ENCODE measurements at regions not wholly inside any gene's neighbourhood (a gene's known extent, or its start where the extent isn't known, plus 50 kb on each side); places are given as distances from the start of the nearest gene placed in this dataset.

DNA sequence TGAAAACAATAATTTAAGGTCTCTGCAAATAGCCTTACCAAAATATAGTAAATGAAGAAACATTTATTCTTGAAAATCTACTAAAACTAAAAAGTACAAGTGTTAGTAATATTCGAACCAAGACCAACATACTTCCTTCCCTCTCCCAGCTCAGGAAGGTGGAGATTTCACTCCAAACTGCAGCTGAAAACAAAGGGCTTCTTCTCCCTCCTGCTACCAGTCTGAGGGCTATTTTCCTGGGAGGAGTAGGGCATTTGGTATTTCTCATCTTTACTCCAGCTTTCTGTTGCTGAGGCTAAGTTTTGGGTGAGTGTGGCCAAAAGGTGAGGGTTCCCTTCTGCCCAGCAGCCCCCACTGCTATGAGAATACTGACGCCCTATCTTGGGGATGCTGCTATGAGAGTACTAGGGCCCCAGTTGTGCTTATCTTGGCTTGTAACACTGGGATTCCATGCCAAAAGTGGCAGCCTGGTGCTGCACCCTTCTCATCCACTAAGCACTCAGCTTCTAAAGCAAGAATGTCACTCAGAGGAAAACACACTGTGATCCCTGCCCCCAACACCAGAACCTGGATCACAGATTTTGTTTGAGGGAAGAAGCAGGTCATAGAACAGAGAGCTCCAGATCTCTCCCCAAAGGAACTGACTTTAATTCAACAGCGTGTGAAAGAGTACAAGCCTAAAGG is 130.7 kb upstream of the KLF7 start:
- TF ChIP-seq EP300 (conservative IDR thresholded peaks at IDR 0.05; ENCODE audit: poor library complexity, severe bottlenecking) (no peak), SMC3 (conservative IDR thresholded peaks at IDR 0.05; ENCODE audit: poor library complexity) (no peak), EZH2 (IDR thresholded peaks at IDR 0.05; ENCODE audit: borderline replicate concordance, insufficient read depth, low read length, poor library complexity, severe bottlenecking) (no peak), MXI1 (conservative IDR thresholded peaks at IDR 0.05; ENCODE audit: poor library complexity, severe bottlenecking) (no peak), TAF1 (IDR thresholded peaks at IDR 0.05; ENCODE audit: low read depth) (no peak), RAD21 (conservative IDR thresholded peaks at IDR 0.05) (no peak), POLR2AphosphoS5 (IDR thresholded peaks at IDR 0.05) (no peak)
- TF ChIP-seq, protein P1, sequence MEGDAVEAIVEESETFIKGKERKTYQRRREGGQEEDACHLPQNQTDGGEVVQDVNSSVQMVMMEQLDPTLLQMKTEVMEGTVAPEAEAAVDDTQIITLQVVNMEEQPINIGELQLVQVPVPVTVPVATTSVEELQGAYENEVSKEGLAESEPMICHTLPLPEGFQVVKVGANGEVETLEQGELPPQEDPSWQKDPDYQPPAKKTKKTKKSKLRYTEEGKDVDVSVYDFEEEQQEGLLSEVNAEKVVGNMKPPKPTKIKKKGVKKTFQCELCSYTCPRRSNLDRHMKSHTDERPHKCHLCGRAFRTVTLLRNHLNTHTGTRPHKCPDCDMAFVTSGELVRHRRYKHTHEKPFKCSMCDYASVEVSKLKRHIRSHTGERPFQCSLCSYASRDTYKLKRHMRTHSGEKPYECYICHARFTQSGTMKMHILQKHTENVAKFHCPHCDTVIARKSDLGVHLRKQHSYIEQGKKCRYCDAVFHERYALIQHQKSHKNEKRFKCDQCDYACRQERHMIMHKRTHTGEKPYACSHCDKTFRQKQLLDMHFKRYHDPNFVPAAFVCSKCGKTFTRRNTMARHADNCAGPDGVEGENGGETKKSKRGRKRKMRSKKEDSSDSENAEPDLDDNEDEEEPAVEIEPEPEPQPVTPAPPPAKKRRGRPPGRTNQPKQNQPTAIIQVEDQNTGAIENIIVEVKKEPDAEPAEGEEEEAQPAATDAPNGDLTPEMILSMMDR (IDR thresholded peaks at IDR 0.05; ENCODE audit: poor library complexity, severe bottlenecking), result no peak
- TF ChIP-seq, protein P2, sequence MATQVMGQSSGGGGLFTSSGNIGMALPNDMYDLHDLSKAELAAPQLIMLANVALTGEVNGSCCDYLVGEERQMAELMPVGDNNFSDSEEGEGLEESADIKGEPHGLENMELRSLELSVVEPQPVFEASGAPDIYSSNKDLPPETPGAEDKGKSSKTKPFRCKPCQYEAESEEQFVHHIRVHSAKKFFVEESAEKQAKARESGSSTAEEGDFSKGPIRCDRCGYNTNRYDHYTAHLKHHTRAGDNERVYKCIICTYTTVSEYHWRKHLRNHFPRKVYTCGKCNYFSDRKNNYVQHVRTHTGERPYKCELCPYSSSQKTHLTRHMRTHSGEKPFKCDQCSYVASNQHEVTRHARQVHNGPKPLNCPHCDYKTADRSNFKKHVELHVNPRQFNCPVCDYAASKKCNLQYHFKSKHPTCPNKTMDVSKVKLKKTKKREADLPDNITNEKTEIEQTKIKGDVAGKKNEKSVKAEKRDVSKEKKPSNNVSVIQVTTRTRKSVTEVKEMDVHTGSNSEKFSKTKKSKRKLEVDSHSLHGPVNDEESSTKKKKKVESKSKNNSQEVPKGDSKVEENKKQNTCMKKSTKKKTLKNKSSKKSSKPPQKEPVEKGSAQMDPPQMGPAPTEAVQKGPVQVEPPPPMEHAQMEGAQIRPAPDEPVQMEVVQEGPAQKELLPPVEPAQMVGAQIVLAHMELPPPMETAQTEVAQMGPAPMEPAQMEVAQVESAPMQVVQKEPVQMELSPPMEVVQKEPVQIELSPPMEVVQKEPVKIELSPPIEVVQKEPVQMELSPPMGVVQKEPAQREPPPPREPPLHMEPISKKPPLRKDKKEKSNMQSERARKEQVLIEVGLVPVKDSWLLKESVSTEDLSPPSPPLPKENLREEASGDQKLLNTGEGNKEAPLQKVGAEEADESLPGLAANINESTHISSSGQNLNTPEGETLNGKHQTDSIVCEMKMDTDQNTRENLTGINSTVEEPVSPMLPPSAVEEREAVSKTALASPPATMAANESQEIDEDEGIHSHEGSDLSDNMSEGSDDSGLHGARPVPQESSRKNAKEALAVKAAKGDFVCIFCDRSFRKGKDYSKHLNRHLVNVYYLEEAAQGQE (IDR thresholded peaks at IDR 0.05; ENCODE audit: borderline replicate concordance), result no peak
- H3F3A ChIP-seq (ENCODE audit: insufficient read depth, low read length, poor library complexity, severe bottlenecking), result no peaks in the 10 kb centered on the region
- H3K79me2 ChIP-seq (replicated peaks; ENCODE audit: insufficient read depth, low read length), result no peaks in the 10 kb centered on the region
- H3K27ac ChIP-seq (ENCODE audit: low read length), result no peak overlapping the region
- H3K27me3 ChIP-seq (ENCODE audit: insufficient read depth, low read depth, low read length), result no peaks in the 10 kb centered on the region
- no peak overlapping the region for H2AFZ ChIP-seq (ENCODE audit: low read depth, low read length)
- H3K9me3 ChIP-seq (ENCODE audit: low read length), result no peaks in the 10 kb centered on the region
- H3K4me3 ChIP-seq (ENCODE audit: low read length), result no peak overlapping the region
- no peak overlapping the region for H3K9ac ChIP-seq (ENCODE audit: low read length)
- H3K9me2 ChIP-seq (ENCODE audit: insufficient read depth, low read length), result no peaks in the 10 kb centered on the region
- H3K4me2 ChIP-seq (ENCODE audit: low read length), result no peak overlapping the region
- no peaks in the 10 kb centered on the region for H4K20me1 ChIP-seq (ENCODE audit: insufficient read depth)
- H3K36me3 ChIP-seq (ENCODE audit: insufficient read depth, low read length), result no peaks in the 10 kb centered on the region

DNA sequence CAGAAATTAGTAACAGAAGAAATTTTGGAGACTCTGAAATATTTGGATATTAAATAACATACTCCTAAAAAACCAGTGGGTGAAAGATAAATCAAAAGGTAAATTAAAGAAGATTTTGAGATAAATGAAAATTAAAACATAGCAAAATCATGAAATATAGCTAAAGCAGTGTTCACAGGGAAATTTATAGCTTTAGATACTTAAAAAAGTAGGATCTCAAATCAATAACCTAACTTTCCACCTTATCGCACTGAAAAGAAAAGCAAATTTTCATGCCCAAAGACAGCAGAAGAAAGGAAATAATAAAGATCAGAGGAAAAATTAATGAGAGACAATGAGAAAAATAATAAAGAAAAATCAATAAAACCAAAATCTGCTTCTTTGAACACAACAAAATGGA is 135.1 kb upstream of the KLF7 start:
- H3F3A ChIP-seq (ENCODE audit: insufficient read depth, low read length, poor library complexity, severe bottlenecking), result no peaks in the 10 kb centered on the region
- no peaks in the 10 kb centered on the region for H4K20me1 ChIP-seq (ENCODE audit: insufficient read depth)
- TF ChIP-seq SMC3 (conservative IDR thresholded peaks at IDR 0.05; ENCODE audit: poor library complexity) (no peak), MXI1 (conservative IDR thresholded peaks at IDR 0.05; ENCODE audit: poor library complexity, severe bottlenecking) (no peak), RAD21 (conservative IDR thresholded peaks at IDR 0.05) (no peak), POLR2AphosphoS5 (IDR thresholded peaks at IDR 0.05) (no peak), TAF1 (IDR thresholded peaks at IDR 0.05; ENCODE audit: low read depth) (no peak), EZH2 (IDR thresholded peaks at IDR 0.05; ENCODE audit: borderline replicate concordance, insufficient read depth, low read length, poor library complexity, severe bottlenecking) (no peak), EP300 (conservative IDR thresholded peaks at IDR 0.05; ENCODE audit: poor library complexity, severe bottlenecking) (no peak)
- TF ChIP-seq, protein P2 (IDR thresholded peaks at IDR 0.05; ENCODE audit: borderline replicate concordance), result no peak
- TF ChIP-seq, protein P1 (IDR thresholded peaks at IDR 0.05; ENCODE audit: poor library complexity, severe bottlenecking), result no peak
- no peaks in the 10 kb centered on the region for H3K9me3 ChIP-seq (ENCODE audit: low read length)
- H3K36me3 ChIP-seq (ENCODE audit: insufficient read depth, low read length), result no peaks in the 10 kb centered on the region
- H3K4me3 ChIP-seq (ENCODE audit: low read length), result no peak overlapping the region
- H2AFZ ChIP-seq (ENCODE audit: low read depth, low read length), result no peak overlapping the region
- no peak overlapping the region for H3K9ac ChIP-seq (ENCODE audit: low read length)
- H3K27me3 ChIP-seq (ENCODE audit: insufficient read depth, low read depth, low read length), result no peaks in the 10 kb centered on the region
- no peaks in the 10 kb centered on the region for H3K79me2 ChIP-seq (replicated peaks; ENCODE audit: insufficient read depth, low read length)
- H3K27ac ChIP-seq (ENCODE audit: low read length), result no peak overlapping the region
- no peaks in the 10 kb centered on the region for H3K9me2 ChIP-seq (ENCODE audit: insufficient read depth, low read length)
- no peak overlapping the region for H3K4me2 ChIP-seq (ENCODE audit: low read length)
